Smooth muscle cell (in vitro differentiated cells): ENCODE measurements at regions not wholly inside any gene's neighbourhood (a gene's known extent, or its start where the extent isn't known, plus 50 kb on each side); places are given as distances from the start of the nearest gene placed in this dataset.

Experiments
- DNase-seq: peaks from one replicate; lab custom pipeline; 2025; ENCODE audit not compliant: unreplicated experiment; lab: John Stamatoyannopoulos, UW
- H2AFZ ChIP-seq: fragments of 200-600 bp; sonication (generic); 2 replicates; pipeline ENCODE4 v1.6.0; 2016; ENCODE audit warnings: antibody characterized with exemption, low read depth, mild to moderate bottlenecking
- H3F3A ChIP-seq: fragments of 200-600 bp; sonication (generic); 2 replicates; pipeline ENCODE4 v1.6.0; 2017; ENCODE audit warnings: antibody characterized with exemption, low read depth
- H3K27ac ChIP-seq: fragments of 200-600 bp; sonication (generic); 2 replicates; pipeline ENCODE4 v1.5.1; 2016; ENCODE audit warnings: low read depth, mild to moderate bottlenecking
- H3K27me3 ChIP-seq: fragments of 200-600 bp; sonication (generic); 2 replicates; pipeline ENCODE4 v1.6.1; 2016; ENCODE audit warnings: low read depth, mild to moderate bottlenecking
- H3K36me3 ChIP-seq: fragments of 200-600 bp; sonication (generic); 2 replicates; pipeline ENCODE4 v1.5.1; 2016; ENCODE audit warnings: low read depth
- H3K4me1 ChIP-seq: fragments of 200-600 bp; sonication (generic); 2 replicates; pipeline ENCODE4 v1.5.1; 2016; ENCODE audit warnings: low read depth
- H3K4me2 ChIP-seq: fragments of 200-600 bp; sonication (generic); 2 replicates; pipeline ENCODE4 v1.6.0; 2016; ENCODE audit warnings: mild to moderate bottlenecking
- H3K4me3 ChIP-seq: fragments of 200-600 bp; sonication (generic); 2 replicates; pipeline ENCODE4 v1.5.1; 2016; ENCODE audit warnings: mild to moderate bottlenecking
- H3K79me2 ChIP-seq: fragments of 200-600 bp; sonication (generic); 2 replicates; pipeline ENCODE4 v1.6.0; 2016; ENCODE audit warnings: low read depth, mild to moderate bottlenecking
- H3K9ac ChIP-seq: fragments of 200-600 bp; sonication (generic); 2 replicates; pipeline ENCODE4 v1.6.0; 2016; ENCODE audit warnings: low read depth
- H3K9me3 ChIP-seq: fragments of 200-600 bp; sonication (generic); replicated peaks from 2 replicates; pipeline ENCODE4 v1.5.1; 2016; ENCODE audit warnings: low read depth
- H4K20me1 ChIP-seq: fragments of 200-600 bp; sonication (generic); 2 replicates; pipeline ENCODE4 v1.6.0; 2016; ENCODE audit warnings: low read depth
- WGBS: methylation state at CpG from one replicate; pipeline ENCODE4 v1.1.7; 2016; ENCODE audit warnings: low lambda C conversion rate; 5-methylcytosine and 5-hydroxymethylcytosine counted together
- TF ChIP-seq, protein P1 (sequence below): fragments of 200-600 bp; sonication (generic); IDR thresholded peaks from 2 replicates; pipeline ENCODE4 v1.5.1; 2017; ENCODE audit warnings: borderline replicate concordance, mild to moderate bottlenecking, antibody characterized with exemption; ENCODE audit not compliant: insufficient read depth, poor library complexity, severe bottlenecking

- WGBS, result 94% methylated on average over 3 of the region's 3 CpGs
- Histone ChIP-seq H3K9me3 (no peaks in the 10 kb centered on the region), H4K20me1 (no peaks in the 10 kb centered on the region), H3K27ac (no peak overlapping the region), H3K79me2 (no peaks in the 10 kb centered on the region), H3K9ac (no peak overlapping the region), H3K4me2 (no peak overlapping the region), H3K4me1 (no peaks in the 10 kb centered on the region), H3F3A (no peaks in the 10 kb centered on the region), H2AFZ (no peak overlapping the region), H3K36me3 (no peaks in the 10 kb centered on the region), H3K4me3 (no peak overlapping the region), H3K27me3 (no peaks in the 10 kb centered on the region)
- no peak for DNase-seq
- TF ChIP-seq, protein P1, sequence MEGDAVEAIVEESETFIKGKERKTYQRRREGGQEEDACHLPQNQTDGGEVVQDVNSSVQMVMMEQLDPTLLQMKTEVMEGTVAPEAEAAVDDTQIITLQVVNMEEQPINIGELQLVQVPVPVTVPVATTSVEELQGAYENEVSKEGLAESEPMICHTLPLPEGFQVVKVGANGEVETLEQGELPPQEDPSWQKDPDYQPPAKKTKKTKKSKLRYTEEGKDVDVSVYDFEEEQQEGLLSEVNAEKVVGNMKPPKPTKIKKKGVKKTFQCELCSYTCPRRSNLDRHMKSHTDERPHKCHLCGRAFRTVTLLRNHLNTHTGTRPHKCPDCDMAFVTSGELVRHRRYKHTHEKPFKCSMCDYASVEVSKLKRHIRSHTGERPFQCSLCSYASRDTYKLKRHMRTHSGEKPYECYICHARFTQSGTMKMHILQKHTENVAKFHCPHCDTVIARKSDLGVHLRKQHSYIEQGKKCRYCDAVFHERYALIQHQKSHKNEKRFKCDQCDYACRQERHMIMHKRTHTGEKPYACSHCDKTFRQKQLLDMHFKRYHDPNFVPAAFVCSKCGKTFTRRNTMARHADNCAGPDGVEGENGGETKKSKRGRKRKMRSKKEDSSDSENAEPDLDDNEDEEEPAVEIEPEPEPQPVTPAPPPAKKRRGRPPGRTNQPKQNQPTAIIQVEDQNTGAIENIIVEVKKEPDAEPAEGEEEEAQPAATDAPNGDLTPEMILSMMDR, result no peak
These were observed 74.5 kb upstream of the PLS3 start for GRCh38 chrX:115486510-115486909.

GRCh38 chrX:115487608-115488007, 73.4 kb upstream of the PLS3 start:
- Histone ChIP-seq H3K9me3 (no peaks in the 10 kb centered on the region), H3K27ac (no peak overlapping the region), H3K36me3 (no peaks in the 10 kb centered on the region)

GRCh38 chrX:115490814-115491213, 70.2 kb upstream of the PLS3 start:
- Histone ChIP-seq H3K36me3 (no peaks in the 10 kb centered on the region), H3K9me3 (no peaks in the 10 kb centered on the region), H3F3A (no peaks in the 10 kb centered on the region), H2AFZ (no peak overlapping the region), H3K4me3 (no peak overlapping the region), H3K4me2 (no peak overlapping the region), H3K27me3 (no peaks in the 10 kb centered on the region), H3K4me1 (peaks cover 12% of the 10 kb centered on the region), H3K9ac (no peak overlapping the region), H3K27ac (no peak overlapping the region), H3K79me2 (no peaks in the 10 kb centered on the region), H4K20me1 (no peaks in the 10 kb centered on the region)
- WGBS, result 85% methylated on average over 1 of the region's 1 CpG
- TF ChIP-seq, protein P1, result no peak
- DNase-seq, result no peak

More at GRCh38 chrX:115487608-115488007, 73.4 kb upstream of the PLS3 start:
- Histone ChIP-seq H3K79me2 (no peaks in the 10 kb centered on the region), H4K20me1 (no peaks in the 10 kb centered on the region), H3K4me2 (no peak overlapping the region), H3F3A (no peaks in the 10 kb centered on the region), H3K4me1 (no peaks in the 10 kb centered on the region), H2AFZ (no peak overlapping the region), H3K4me3 (no peak overlapping the region), H3K9ac (no peak overlapping the region), H3K27me3 (no peaks in the 10 kb centered on the region)
- TF ChIP-seq, protein P1, result no peak
- no peak for DNase-seq

- DNase-seq, result no peak
- TF ChIP-seq, protein P1, result no peak
- H3K4me1 ChIP-seq, result peaks cover 12% of the 10 kb centered on the region
- H3K79me2 ChIP-seq, result no peaks in the 10 kb centered on the region
- no peaks in the 10 kb centered on the region for H3K9me3 ChIP-seq
- no peaks in the 10 kb centered on the region for H4K20me1 ChIP-seq
- no peaks in the 10 kb centered on the region for H3K36me3 ChIP-seq
- H3K9ac ChIP-seq, result no peak overlapping the region
- H3K4me2 ChIP-seq, result no peak overlapping the region
- H2AFZ ChIP-seq, result peak overlapping the region; percentile 69
- no peaks in the 10 kb centered on the region for H3K27me3 ChIP-seq
- H3F3A ChIP-seq, result no peaks in the 10 kb centered on the region
- peak overlapping the region; percentile 48 for H3K27ac ChIP-seq
- no peak overlapping the region for H3K4me3 ChIP-seq
These were observed 69.2 kb upstream of the PLS3 start for GRCh38 chrX:115491766-115492165.
